ENCODE measurements at regions not wholly inside any gene's neighbourhood (a gene's known extent, or its start where the extent isn't known, plus 50 kb on each side); places are given as distances from the start of the nearest gene placed in this dataset.

DNA sequence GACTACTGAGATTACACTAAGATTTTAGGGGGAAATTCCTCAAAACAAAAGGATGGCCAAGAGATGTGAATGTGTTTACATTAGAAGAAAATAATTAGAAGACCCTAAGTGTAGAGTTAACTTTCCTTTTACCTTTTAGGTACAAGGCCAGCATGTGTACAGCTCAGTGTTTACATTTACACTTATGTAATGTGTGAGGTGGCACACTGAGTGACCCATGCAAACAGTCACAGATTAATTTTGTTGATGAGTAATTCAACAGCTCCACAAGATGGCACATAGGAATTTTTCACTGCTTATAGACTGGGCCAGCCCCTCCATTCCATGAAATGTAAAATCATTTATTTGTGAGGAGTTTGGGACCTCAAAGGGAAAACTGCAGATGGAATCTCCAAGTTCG lies 90.1 kb upstream of the SLC12A2 start:
- DNase-seq (ENCODE audit: low read depth, low spot score): no peak

DNA sequence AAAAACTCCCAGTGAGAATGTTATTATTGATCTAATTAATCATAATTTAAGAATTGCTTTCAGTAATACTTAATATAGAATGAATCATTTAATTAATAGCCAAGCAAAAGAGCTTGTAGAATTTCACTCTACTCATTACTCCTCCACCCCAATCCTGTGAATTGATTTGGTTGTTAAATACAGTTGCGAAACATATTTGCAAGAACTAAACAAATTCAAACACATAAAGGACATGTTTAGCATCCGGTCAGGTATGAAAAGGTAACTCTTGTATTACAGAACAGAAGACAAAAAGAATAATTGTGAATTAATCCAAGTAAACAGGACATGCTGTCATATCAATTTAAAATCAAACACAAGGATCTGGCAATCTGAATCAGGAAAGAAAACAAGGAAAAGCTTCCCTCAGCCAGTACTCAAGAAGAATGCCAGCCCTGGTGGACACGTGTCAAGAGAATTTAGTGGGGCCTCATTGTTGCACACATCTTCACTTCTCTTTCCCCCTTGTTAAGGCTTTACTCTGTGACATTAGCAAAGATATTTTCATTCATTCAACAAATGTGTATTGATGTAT lies 89.4 kb upstream of the SLC12A2 start:
- no peak for DNase-seq (ENCODE audit: low read depth, low spot score)

DNA sequence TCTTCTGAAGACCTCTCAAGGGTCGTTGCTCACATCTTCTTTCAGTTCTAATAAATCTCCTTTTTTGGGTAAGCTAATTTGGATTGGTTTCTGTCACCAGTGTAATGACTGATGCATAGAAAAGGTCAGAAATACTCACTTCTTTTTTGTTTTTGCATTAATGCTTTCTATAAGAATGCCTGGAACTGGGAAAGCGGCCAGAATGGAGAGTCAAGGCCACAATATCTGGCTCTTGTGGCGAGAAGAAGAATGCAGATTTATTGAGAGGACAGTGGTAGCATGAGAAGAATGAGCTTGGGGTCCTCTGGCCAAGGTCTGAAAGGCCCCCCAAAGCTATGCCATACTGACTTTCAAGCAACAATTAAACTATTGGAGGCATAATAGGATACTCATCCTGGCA lies 88.0 kb upstream of the SLC12A2 start:
- DNase-seq (ENCODE audit: low read depth, low spot score): no peak

DNA sequence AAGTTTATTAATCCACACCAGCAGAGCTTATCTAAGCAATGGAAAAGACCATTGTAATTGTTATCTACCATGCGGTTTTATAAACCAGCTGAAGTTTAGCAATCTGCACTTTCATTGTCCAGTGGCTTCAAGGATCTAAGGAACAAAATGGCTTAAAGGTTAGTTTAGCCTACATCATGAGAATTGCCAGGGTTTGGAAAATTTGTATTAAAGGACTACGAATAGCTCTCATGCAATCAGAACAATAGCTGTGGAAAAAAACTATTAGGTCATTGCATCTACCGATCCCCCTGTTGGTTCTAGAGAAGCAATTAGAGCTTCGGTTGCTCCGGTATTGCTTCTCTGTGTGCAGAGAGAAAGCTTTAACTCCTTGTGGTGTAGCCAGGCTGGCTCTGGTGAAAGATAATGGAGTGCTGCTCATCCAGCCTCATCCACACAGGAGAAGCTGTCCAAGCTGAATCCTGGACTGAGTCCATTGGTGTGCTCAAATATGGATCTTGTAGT lies 86.3 kb upstream of the SLC12A2 start:
- DNase-seq (ENCODE audit: low read depth, low spot score): no peak

DNA sequence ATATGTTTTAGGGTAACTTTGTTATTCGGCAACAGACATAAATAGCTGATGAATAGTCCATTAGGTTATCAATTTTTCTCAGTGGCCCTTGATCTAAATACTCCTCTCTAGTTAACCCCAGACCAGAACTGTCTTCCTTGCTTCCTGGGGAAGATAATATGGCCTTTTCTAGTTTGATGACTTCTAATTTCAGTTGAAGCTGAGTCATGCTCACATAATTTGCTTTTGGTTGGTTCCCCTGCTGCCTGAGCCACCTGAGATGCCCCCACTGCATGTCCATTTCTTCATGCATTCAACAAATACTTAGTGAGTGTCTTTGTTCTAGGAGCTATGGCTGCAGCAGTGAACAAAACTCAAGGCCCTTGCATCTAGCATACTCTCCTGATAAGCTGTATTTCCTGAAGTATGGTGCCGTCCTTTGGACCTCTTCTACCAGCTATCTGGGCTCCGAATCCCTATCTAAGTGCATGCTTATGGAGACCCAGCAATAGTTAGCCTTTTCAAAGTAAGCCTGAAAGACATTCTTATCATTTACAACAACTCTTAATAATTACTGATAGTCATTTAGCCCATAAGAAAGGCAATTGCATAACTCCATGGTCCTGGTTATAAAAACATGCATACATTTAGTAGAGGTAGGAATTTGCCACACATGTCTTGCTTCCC lies 84.5 kb upstream of the SLC12A2 start:
- no peak for DNase-seq (ENCODE audit: low read depth, low spot score)

DNA sequence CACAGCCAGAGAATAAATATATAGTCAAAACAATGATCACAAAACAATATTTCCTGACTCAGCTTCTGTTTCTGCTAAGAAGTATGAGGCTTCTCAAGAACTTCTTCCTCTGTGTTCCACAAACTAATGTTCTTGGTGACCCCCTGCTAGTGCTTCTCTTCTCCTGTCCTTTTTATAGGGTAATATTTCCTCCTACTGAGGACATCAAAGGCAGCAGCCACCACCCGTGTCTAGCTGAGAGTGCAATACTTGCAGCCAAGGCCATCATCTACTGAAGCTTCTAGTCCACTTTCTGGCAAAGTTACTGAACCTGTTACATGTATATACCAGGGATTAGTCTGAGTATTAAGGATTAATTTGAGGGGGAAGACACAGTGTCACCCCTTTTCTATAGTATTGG lies 83.7 kb upstream of the SLC12A2 start:
- DNase-seq (ENCODE audit: low read depth, low spot score): no peak

DNA sequence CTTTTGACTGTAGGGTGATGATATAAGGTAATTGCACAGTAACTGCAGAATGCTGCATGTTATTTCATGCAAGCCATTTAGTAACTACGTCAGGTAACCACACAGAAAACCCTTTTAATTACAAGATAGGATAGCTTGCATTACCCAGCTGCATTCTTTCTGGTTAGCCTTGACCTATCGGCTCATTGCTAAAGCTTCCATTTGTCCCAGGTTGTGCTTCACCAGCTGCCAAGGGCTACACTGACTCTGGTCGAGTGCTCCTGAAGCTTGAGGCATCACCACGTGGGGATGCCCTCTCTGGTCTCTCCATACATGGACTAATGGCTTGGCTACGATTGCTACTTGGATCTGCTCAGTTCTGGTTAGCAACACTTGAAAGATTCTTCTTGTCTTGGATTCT lies 81.1 kb upstream of the SLC12A2 start:
- no peak for DNase-seq (ENCODE audit: low read depth, low spot score)

DNA sequence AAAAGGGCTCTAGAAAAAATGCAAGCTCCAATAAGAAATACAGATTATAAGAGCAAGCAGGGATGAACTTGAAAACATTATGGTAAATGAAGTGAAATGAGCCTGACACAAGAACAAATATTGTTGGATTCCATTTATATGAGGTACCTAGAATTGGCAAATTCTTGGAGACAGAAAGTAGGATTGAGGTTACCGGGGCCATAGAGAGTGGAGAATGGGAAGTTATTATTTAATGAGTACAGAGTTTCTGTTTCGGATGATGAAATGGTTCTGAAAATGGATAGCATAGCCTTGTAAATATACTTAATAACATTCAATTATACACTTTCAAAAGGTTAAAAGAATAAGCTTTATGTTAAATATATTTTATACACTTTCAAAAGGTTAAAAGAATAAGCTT lies 75.6 kb upstream of the SLC12A2 start:
- DNase-seq (ENCODE audit: low read depth, low spot score): no peak

DNA sequence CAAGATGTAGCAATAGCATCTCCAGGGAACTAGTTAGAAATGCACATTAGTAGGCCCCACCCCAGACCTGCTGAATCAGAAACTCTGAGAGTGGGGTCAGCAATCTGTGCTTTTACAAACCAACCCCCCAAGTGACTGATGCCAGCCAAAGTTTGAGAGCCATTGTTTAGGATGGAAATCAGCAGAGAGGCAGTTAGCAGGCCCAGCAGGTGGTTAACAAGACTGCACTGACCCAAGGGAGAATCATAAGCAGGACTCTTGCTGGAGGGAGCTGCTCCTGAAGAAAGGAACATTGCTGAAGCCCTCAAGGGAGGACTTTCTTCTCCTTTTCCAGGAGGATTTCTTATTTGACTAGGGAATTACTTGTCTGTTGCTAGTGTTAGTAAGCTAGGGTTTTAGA lies 74.2 kb upstream of the SLC12A2 start:
- DNase-seq (ENCODE audit: low read depth, low spot score): peak; percentile 10

DNA sequence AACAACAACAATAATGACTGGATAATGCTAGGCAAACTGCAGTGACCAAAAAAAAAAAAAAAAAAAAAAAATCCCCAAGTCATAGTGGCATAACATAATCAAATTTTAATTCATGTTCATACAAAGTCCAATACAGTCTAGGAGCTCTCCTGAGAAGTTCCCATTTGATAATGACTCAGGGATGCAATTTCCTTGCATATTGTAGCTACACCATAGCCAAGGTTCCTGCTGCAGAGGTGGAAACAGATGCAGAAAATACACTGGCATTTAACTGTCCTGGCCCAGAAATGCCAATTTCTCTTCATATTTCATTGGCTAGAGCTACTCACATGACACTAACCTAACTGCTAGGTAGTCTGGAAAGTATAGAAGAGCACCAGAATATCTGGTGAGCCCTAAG lies 72.2 kb upstream of the SLC12A2 start:
- no peak for DNase-seq (ENCODE audit: low read depth, low spot score)

DNA sequence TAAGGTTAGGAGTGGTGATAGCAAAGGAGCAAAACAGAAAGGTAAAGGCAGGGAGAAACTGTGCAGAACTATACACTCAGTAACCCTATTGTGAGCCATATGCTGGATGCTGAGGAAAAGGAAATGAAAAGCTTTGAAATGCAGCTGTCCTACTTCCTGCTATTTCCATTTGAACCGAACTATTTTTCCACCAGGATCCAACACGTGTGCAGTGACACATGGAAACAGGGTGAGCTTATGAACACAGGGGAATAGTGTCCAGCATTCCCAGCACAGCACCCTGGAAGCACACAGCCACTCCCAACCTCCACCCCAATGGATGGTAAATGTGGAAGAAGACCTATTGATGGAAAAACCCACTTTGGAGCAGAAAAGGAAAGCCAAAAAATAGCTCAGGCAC lies 69.0 kb upstream of the SLC12A2 start:
- DNase-seq (ENCODE audit: low read depth, low spot score): no peak

DNA sequence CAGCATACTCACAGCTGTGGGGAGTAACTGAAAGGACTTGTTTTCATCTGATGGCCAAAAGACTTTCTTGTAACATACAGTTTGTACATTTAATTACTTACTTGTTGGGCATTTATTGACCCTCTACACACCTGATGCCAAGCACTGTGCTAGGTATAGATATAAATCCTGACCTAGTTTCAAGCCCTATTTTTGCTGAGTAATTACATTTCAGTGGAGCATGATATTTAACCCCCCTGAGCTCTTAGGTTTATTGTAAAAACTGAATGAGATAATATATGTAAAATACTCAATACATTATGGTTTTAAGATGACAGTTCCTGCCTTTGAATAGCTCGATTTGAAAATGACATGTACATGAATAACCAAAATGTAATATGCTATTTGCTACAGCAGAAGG lies 68.1 kb upstream of the SLC12A2 start:
- DNase-seq (ENCODE audit: low read depth, low spot score): no peak

DNA sequence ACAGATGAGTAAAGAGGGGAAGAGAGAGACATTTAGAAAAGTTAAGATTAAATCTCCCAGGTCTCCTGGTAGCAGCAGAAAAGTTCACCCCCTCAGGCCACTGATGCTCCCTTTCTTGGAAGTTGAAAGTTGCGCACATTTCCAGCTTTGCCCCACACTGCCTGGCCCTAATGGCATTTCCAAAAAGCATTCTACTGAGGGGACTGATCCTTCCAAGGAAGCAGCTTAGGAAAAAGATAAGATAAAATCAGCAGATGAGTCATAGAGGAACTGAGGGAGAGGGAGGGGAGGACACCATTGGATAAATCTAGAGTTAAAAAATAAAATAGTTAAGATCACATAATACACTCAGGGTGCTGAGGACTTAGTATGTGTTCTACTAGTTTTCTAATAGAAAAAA lies 67.6 kb upstream of the SLC12A2 start:
- DNase-seq (ENCODE audit: low read depth, low spot score): peak; percentile 32

DNA sequence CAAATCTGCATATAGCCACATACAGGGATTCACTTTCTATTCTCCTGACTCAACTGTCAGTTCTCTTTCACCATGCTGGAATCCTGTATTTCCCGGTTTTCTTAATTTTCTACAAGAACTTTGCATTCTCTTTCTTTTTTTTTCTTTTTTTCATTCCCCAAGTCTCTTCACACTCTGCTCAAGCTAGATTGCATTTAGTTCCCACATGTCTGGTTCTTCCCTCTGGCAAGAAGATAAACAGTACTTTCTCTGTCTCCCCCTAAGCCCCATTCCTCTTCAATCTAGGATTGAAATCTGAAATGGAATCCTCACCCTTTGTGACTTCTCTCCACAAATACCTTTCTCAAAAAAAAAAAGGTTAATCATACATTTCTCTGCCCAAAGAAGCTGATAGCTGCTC lies 64.2 kb upstream of the SLC12A2 start:
- DNase-seq (ENCODE audit: low read depth, low spot score): no peak

DNA sequence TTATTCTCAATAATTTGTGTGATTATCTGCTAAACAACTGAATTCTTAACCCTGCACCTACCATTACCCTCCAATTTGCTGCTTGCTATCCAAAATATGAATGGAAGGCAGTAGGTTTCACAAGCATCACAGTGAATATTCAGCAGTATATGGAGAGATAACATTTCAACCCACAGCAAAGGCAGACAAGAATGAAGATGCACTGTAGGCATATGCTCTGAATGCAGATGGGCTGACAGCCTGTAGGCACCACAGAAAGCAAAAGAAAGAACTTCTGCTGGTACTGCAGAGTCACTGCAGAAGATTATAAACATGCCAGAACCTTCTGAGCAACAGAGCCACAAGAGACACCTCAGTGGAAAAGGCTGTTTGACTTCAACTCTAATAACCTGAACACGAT lies 63.6 kb upstream of the SLC12A2 start:
- DNase-seq (ENCODE audit: low read depth, low spot score): no peak

DNA sequence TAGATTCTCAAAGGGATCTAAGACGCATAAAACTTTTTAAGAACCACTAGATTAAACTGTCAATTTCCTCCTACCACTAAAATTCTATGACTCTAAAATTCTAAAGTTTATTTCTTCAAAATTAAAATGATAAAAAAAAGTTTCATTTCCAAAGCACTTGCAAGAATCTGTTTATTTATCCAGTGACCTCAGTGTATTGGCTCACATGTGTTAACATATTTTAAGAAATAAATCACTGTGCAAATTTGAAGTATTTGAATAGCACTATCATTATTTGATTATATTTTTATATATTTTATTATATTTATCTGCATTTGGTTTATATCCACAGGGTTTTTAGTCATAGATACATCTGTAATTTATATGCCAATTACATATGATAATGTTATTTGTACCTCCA lies 62.2 kb upstream of the SLC12A2 start:
- no peak for DNase-seq (ENCODE audit: low read depth, low spot score)

Measured in ELF-1 (cell line).